CD4-positive, CD25-positive, alpha-beta regulatory T cell (primary cell): ENCODE measurements at regions not wholly inside any gene's neighbourhood (a gene's known extent, or its start where the extent isn't known, plus 50 kb on each side); places are given as distances from the start of the nearest gene placed in this dataset.
"Not testable (repeated sequence)": the region's sequence is repeated elsewhere in the genome, so short reads cannot be mapped to it uniquely, and the experiment has no call there.

Experiments
- ATAC-seq, 2 donors: fragments of 150-1000 bp; cut with Tn5 transposase; one replicate each; pipeline ENCODE4 v1.10.0; 2021; ENCODE audit warnings: low read depth in 2 of 2, moderate number of reproducible peaks in 2 of 2, moderate library complexity in 1 of 2
- DNase-seq, 3 donors: peaks; one replicate each; pipeline versions ENCODE4 v3.0.0 to v3.0.0-alpha.2; 2012 to 2022; ENCODE audit warnings: mixed read lengths in 1 of 3
- H3K27ac ChIP-seq: one replicate; pipeline ENCODE4 v1.7.0; 2013; ENCODE audit warnings: mild to moderate bottlenecking, low read length; ENCODE audit not compliant: insufficient read depth, poor library complexity, severe bottlenecking
- H3K27me3 ChIP-seq: one replicate; pipeline ENCODE4 v1.7.0; 2013; ENCODE audit warnings: low read length; ENCODE audit not compliant: control insufficient read depth, insufficient read depth
- H3K36me3 ChIP-seq: one replicate; pipeline ENCODE4 v1.7.0; 2013; ENCODE audit warnings: mild to moderate bottlenecking, low read length, moderate library complexity; ENCODE audit not compliant: control insufficient read depth, insufficient read depth
- H3K4me1 ChIP-seq: 2 replicates; pipeline ENCODE4 v1.7.0; 2013; ENCODE audit warnings: mild to moderate bottlenecking, low read length; ENCODE audit not compliant: insufficient read depth, control insufficient read depth, poor library complexity, severe bottlenecking
- H3K4me3 ChIP-seq: one replicate; pipeline ENCODE4 v1.7.0; 2013; ENCODE audit warnings: low read depth, mild to moderate bottlenecking, low read length, moderate library complexity
- H3K9me3 ChIP-seq, 2 experiments: 1 replicate in 1 of 2; 2 replicates in 1 of 2; pipeline ENCODE4 v1.7.0; 2013; ENCODE audit warnings: low read length in 2 of 2, mild to moderate bottlenecking in 1 of 2, moderate library complexity in 1 of 2; ENCODE audit not compliant: control insufficient read depth in 2 of 2
- H3K27ac Mint-ChIP-seq, 3 donors: one replicate each; pipeline ENCODE4 v1.8.0; 2020 to 2022; ENCODE audit warnings: mild to moderate bottlenecking in 3 of 3, mixed read lengths in 3 of 3, moderate library complexity in 2 of 3
- H3K27me3 Mint-ChIP-seq: one replicate; pipeline ENCODE4 v1.8.0; 2022; ENCODE audit warnings: mild to moderate bottlenecking, mixed read lengths
- H3K36me3 Mint-ChIP-seq: one replicate; pipeline ENCODE4 v1.8.0; 2020; ENCODE audit warnings: mixed read lengths
- H3K4me1 Mint-ChIP-seq, 4 donors: one replicate each; pipeline ENCODE4 v1.8.0; 2020 to 2022; ENCODE audit warnings: mixed read lengths in 4 of 4, mild to moderate bottlenecking in 1 of 4
- H3K4me3 Mint-ChIP-seq, 4 donors: one replicate each; pipeline ENCODE4 v1.8.0; 2020 to 2022; ENCODE audit warnings: mild to moderate bottlenecking in 4 of 4, mixed read lengths in 4 of 4, moderate library complexity in 3 of 4
- H3K9me3 Mint-ChIP-seq, 7 donors: one replicate each; pipeline ENCODE4 v1.8.0; 2020 to 2022; ENCODE audit warnings: mixed read lengths in 7 of 7, mild to moderate bottlenecking in 3 of 7, moderate library complexity in 2 of 7

DNA sequence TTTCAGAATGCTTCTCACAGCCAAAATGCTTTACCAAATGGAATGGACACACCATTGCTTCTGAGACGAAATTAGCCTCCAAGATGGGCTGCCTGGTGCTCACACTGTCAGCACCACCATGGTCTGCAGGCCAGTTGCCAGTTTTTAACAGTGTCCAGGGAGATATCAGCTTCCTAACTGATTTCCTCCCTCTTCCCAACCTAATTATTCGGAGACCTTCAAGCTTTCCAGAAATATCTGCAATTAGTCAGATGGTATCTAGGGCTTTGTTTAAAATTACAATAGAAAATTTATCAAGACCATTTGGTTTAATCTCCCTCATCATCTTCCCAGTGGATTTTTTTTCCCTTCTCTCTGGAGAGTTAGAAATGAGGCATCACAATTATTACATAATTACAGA, 287.5 kb downstream of the ZPLD1 start:
- Mint-ChIP-seq H3K36me3 (no peaks in the 10 kb centered on the region), H3K27ac (no peak overlapping the region), H3K4me3 (no peak overlapping the region), H3K4me1 (no peaks in the 10 kb centered on the region), H3K27me3 (no peaks in the 10 kb centered on the region), H3K9me3 (peaks cover 0 to 1% (median 0%) of the 10 kb centered on the region in 7 donors)
- H3K36me3 ChIP-seq = no peaks in the 10 kb centered on the region
- no peak overlapping the region for H3K27ac ChIP-seq
- no peak overlapping the region for H3K4me3 ChIP-seq
- H3K9me3 ChIP-seq = no peaks in the 10 kb centered on the region
- H3K27me3 ChIP-seq = no peaks in the 10 kb centered on the region
- ATAC-seq (no peak), DNase-seq (no peak)
- H3K4me1 ChIP-seq = no peaks in the 10 kb centered on the region

DNA sequence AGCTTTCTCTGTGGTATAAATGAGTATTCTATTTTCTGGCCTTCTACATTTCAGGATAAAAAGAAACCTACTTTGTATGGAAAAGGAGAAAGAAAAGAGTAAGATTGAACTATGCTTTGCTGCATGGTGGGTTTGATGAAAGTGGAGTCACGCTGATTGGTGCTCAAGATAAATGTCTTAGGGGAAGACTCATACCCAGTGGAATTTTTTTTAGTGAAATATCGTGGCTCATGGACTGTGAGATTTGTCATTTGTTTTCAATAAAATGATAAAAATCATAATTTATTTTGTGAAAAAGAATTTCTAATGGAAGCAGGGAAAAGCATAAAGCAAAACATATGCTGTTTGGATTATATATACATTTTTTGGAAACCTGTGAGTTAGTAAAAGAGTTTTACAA, 292.5 kb downstream of the ZPLD1 start:
- H3K4me1 ChIP-seq = no peaks in the 10 kb centered on the region
- no peak overlapping the region for H3K4me3 Mint-ChIP-seq

DNA sequence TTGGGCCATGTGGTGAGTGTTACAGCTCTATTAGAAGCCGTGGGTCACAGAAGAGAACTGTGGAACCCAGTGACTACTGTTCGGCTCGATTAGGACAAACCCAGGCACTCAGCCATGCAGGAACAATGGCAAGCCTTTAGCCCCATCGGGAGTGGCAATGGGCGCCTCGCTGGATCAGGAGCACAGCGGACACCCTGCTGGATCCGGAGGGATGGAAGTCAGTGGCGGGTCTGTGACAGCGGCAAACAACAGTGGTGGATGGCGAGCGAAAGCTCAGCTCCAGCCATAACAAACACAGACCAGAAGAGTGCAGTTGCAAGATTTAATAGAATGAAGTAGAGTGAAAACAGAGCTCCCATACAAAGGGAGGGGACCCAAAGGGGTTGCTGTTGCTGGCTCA, 297.8 kb downstream of the ZPLD1 start:
- H3K27ac ChIP-seq, DNase-seq, ATAC-seq, H3K4me3 ChIP-seq, H3K4me3 Mint-ChIP-seq, H3K36me3 Mint-ChIP-seq, H3K27ac Mint-ChIP-seq, H3K4me1 ChIP-seq, H3K27me3 ChIP-seq, H3K36me3 ChIP-seq, H3K4me1 Mint-ChIP-seq, H3K9me3 Mint-ChIP-seq, H3K9me3 ChIP-seq, H3K27me3 Mint-ChIP-seq: not testable (repeated sequence)

More for the DNA sequence above, 292.5 kb downstream of the ZPLD1 start:
- no peaks in the 10 kb centered on the region for H3K9me3 Mint-ChIP-seq
- no peaks in the 10 kb centered on the region for H3K27me3 Mint-ChIP-seq
- no peaks in the 10 kb centered on the region for H3K27me3 ChIP-seq
- H3K27ac ChIP-seq = no peak overlapping the region
- no peak overlapping the region for H3K27ac Mint-ChIP-seq
- H3K36me3 ChIP-seq = no peaks in the 10 kb centered on the region
- DNase-seq = no peak
- no peak for ATAC-seq
- H3K4me3 ChIP-seq = no peak overlapping the region
- H3K9me3 ChIP-seq = no peaks in the 10 kb centered on the region
- H3K36me3 Mint-ChIP-seq = no peaks in the 10 kb centered on the region
- H3K4me1 Mint-ChIP-seq = no peaks in the 10 kb centered on the region

DNA sequence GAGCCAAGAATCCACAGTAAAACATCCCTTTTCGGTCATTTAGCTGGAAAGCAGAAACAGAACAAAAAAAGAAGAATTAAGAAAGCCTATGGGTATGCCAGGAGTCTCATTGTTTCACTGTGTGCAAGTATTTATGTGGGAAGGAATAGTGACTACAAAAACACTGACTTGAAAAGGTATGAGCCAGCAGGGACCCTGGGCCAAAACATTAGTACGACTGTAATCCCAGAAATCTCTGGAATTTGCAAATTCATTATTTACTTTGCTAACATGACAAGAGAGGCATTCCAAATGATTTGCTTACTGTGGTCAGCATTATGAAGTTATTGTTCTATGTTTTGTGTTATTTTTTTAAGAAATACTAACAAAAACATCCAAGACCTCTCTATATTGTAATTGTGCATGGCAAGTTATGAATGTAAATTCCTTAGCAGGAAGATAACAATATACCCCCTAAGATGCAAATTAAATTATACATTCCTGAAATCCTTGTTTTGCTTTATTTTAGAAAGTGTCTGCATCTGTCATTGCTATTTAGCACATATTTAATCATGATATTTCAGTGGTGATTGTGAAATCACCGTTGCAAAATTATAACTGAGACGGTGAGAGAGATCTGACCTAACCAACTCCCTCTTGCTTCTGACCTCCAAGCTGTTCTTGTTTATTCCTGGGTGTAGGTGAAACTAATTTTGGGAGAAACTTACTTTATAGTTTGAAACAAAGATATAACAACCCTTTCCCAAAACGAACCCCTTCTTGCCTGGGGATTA, 299.2 kb downstream of the ZPLD1 start:
- Histone ChIP-seq H3K27ac (no peak overlapping the region), H3K27me3 (no peaks in the 10 kb centered on the region), H3K9me3 (no peaks in the 10 kb centered on the region), H3K4me3 (no peak overlapping the region), H3K4me1 (no peaks in the 10 kb centered on the region), H3K36me3 (no peaks in the 10 kb centered on the region)
- Mint-ChIP-seq H3K4me1 (no peaks in the 10 kb centered on the region), H3K4me3 (no peak overlapping the region), H3K27ac (no peak overlapping the region), H3K36me3 (no peaks in the 10 kb centered on the region), H3K27me3 (no peaks in the 10 kb centered on the region), H3K9me3 (no peaks in the 10 kb centered on the region)
- ATAC-seq = no peak
- DNase-seq = no peak

DNA sequence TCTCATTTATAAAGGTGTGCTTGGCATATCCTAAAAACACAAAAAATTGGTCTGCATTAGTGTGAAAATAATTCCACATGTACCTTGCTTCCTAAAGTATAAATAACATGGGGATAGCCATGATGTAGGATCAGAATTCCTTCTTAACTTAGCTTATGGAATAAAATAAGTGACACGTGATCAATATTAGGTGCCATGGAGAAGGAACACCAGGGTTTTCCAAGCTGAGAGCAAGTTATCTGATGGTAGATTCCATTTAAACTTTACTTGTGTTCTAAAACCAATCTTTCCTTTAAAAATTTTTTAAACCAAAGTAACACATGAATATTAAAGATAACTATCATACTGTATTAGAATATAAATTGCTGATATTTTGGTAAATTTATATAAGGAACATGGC, 300.5 kb downstream of the ZPLD1 start:
- Histone ChIP-seq H3K27ac (no peak overlapping the region), H3K36me3 (no peaks in the 10 kb centered on the region), H3K4me3 (no peak overlapping the region), H3K9me3 (no peaks in the 10 kb centered on the region), H3K27me3 (no peaks in the 10 kb centered on the region), H3K4me1 (no peaks in the 10 kb centered on the region)
- Mint-ChIP-seq H3K4me1 (no peaks in the 10 kb centered on the region), H3K36me3 (no peaks in the 10 kb centered on the region), H3K4me3 (no peak overlapping the region), H3K27me3 (no peaks in the 10 kb centered on the region), H3K27ac (no peak overlapping the region), H3K9me3 (no peaks in the 10 kb centered on the region)
- no peak for ATAC-seq
- no peak for DNase-seq

DNA sequence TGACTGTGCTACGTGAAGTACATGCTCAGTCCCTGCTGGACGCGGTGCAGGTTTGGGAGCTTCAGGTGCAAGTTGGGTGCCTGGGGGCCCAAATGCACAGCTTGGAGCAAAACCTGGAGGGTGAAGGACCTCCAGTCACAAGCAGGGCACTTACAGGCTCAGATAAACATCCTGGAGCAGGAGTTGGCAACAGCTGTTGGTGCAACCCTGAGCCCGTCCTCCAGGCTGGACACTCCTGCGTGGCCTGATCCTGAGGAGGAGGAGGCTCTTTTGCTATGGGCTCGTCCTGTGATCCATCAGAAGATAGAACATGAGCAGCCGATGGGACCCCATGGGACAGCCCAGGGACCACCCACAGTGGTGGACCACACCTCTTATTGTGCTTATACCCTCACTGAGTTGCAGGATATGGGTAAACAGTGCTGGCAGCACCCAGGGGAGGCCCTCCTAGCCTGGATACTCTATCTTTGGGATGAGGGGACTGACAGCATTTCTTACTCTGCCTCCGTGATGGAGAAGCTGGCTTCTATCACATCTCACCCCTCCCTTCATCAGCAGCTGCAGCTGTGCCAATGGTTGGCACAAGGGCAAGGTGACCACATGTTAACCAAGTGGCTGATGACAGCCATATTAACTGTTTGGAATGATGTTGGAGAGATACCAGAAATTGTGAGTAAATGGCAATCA, 301.6 kb downstream of the ZPLD1 start:
- H3K9me3 ChIP-seq = no peaks in the 10 kb centered on the region
- no peak overlapping the region for H3K27ac Mint-ChIP-seq
- H3K36me3 ChIP-seq = no peaks in the 10 kb centered on the region
- ATAC-seq (no peak), DNase-seq (no peak)
- no peaks in the 10 kb centered on the region for H3K36me3 Mint-ChIP-seq
- H3K27me3 Mint-ChIP-seq = no peaks in the 10 kb centered on the region
- H3K4me3 ChIP-seq = no peak overlapping the region
- no peaks in the 10 kb centered on the region for H3K4me1 ChIP-seq
- H3K27me3 ChIP-seq = no peaks in the 10 kb centered on the region
- H3K4me3 Mint-ChIP-seq = no peak overlapping the region
- H3K4me1 Mint-ChIP-seq = no peaks in the 10 kb centered on the region
- no peaks in the 10 kb centered on the region for H3K9me3 Mint-ChIP-seq
- H3K27ac ChIP-seq = no peak overlapping the region

DNA sequence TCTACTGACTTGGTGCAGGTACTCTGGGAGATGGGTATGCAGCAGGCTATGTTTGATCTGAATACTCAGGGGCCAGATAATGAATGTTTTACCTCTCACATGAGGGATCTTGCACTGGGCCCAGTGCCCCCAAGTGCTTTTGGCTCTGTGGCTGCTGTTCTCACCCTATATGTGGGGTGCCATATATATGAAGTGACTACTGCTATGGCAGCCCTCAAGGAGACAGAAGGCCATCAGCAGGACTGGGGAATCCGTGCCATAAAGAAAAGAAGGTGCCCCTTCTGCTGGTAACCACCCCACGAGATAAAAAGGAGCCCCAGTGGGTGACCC, 302.1 kb downstream of the ZPLD1 start:
- no peak for ATAC-seq
- no peaks in the 10 kb centered on the region for H3K4me1 Mint-ChIP-seq
- H3K36me3 Mint-ChIP-seq = no peaks in the 10 kb centered on the region
- no peaks in the 10 kb centered on the region for H3K36me3 ChIP-seq
- H3K27me3 ChIP-seq = no peaks in the 10 kb centered on the region
- H3K9me3 ChIP-seq = no peaks in the 10 kb centered on the region
- H3K4me3 ChIP-seq = no peak overlapping the region
- no peak overlapping the region for H3K4me3 Mint-ChIP-seq
- no peak for DNase-seq
- H3K27me3 Mint-ChIP-seq = no peaks in the 10 kb centered on the region
- no peaks in the 10 kb centered on the region for H3K9me3 Mint-ChIP-seq
- H3K27ac Mint-ChIP-seq = no peak overlapping the region
- H3K27ac ChIP-seq = no peak overlapping the region
- no peaks in the 10 kb centered on the region for H3K4me1 ChIP-seq

DNA sequence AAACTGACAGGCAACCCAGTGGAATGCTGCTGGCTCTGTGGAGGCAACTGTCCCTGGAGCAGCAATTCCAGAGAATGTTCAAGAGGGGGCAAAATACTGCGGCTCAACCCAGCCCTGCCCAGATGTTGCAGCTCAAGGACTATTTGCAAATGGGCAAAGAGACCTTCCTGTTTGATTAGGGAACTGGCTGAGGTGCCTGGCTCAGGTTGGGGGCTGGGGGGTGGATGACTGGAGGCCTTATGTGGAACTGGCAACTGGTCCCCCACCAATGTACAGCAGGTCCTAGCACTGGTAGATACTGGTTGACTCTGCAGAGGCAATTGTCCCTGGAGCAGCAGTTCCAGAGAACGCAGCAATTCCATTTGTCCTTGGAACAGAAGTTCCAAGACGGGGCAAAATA, 302.5 kb downstream of the ZPLD1 start:
- Histone ChIP-seq H3K4me1 (no peaks in the 10 kb centered on the region), H3K27ac (no peak overlapping the region), H3K4me3 (no peak overlapping the region), H3K9me3 (no peaks in the 10 kb centered on the region), H3K36me3 (no peaks in the 10 kb centered on the region), H3K27me3 (no peaks in the 10 kb centered on the region)
- H3K9me3 Mint-ChIP-seq = no peaks in the 10 kb centered on the region
- no peak overlapping the region for H3K4me3 Mint-ChIP-seq
- DNase-seq (no peak), ATAC-seq (no peak)
- no peaks in the 10 kb centered on the region for H3K4me1 Mint-ChIP-seq
- H3K36me3 Mint-ChIP-seq = no peaks in the 10 kb centered on the region
- H3K27ac Mint-ChIP-seq = no peak overlapping the region
- H3K27me3 Mint-ChIP-seq = no peaks in the 10 kb centered on the region
